ENCODE measurements at regions not wholly inside any gene's neighbourhood (a gene's known extent, or its start where the extent isn't known, plus 50 kb on each side); places are given as distances from the start of the nearest gene placed in this dataset.
"Not testable (repeated sequence)": the region's sequence is repeated elsewhere in the genome, so short reads cannot be mapped to it uniquely, and the experiment has no call there.

DNA sequence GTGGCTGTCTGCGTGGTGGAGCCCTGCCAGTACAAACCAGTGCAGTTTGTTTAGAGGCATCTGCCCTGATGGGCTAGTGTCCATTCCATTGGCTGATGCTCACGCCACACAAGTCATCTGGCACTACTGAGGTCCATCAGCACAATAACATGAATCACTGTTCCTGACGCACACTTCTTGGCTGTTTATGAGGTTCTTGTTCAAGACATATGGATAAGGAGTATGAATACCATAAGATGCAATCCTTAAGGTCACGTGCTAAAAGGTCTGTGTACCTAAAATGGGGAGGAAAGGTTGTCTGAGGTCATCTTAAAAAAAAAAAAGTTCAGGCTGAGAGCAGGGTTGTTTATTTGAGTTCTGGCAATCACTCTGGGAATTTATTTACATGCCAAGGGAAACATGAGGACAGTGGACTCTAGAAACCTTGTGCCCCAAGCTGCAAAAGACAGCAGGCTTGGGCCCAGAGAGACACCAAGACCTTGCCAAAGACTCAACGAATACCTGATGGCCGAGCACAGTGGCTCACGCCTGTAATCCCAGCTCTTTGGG, 54.1 kb upstream of the SHLD1 start:
- H3K4me1 ChIP-seq (ENCODE audit: control insufficient read depth, insufficient read depth, low read length, poor library complexity, severe bottlenecking): no peaks in the 10 kb centered on the region
- H3K9me3 ChIP-seq (ENCODE audit: control insufficient read depth in 2 of 2, low read length in 2 of 2): no peaks in the 10 kb centered on the region
- H3K27ac Mint-ChIP-seq: peak overlapping the region in 2 of 3 donors; percentile 20 to 22

DNA sequence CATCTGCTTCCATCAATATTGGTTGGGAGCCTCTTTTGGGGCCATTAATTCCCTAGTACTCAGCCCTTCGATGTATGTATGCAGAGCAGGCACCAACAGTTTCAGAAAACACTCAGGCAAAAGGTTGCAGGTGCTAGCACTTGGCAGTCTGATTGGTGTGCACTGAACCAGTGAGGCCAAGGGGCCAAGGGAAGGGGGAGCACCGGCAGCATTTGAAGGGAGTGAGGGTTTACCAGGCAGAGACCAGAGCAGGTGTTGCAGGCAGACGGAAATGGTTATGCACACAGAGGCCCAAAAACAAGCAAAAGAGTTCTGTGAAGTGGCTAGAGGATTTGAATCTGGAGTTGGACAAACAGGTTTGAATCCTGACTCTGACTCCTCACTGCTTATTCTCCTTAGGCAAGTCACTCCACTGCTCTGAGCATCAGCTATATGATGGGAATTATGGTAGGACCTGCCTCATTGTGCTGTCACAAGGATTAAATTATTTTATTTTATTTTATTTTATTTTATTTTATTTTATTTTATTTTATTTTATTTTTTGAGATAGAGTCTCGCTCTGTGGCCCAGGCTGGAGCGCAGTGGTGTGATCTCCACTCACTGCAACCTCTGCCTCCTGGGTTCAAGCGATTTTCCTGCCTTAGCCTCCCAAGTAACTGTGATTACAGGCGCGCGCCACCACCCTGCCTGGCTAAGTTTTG, 58.1 kb upstream of the SHLD1 start:
- Histone ChIP-seq H3K4me3 (ENCODE audit: low read depth, low read length) (no peak overlapping the region), H3K36me3 (ENCODE audit: control insufficient read depth, insufficient read depth, low read length) (no peaks in the 10 kb centered on the region), H3K27ac (ENCODE audit: insufficient read depth, low read length, poor library complexity, severe bottlenecking) (no peak overlapping the region), H3K27me3 (ENCODE audit: control insufficient read depth, insufficient read depth, low read length) (no peaks in the 10 kb centered on the region), H3K9me3 (ENCODE audit: control insufficient read depth in 2 of 2, low read length in 2 of 2) (no peaks in the 10 kb centered on the region), H3K4me1 (ENCODE audit: control insufficient read depth, insufficient read depth, low read length, poor library complexity, severe bottlenecking) (no peaks in the 10 kb centered on the region)
- no peaks in the 10 kb centered on the region for H3K27me3 Mint-ChIP-seq
- ATAC-seq (ENCODE audit: low read depth in 2 of 2) (peak in 1 of 2 donors; percentile 42), DNase-seq (peak in 1 of 3 donors; percentile 4)
- H3K4me3 Mint-ChIP-seq: no peak overlapping the region
- peak overlapping the region in 1 of 3 donors; percentile 22 for H3K27ac Mint-ChIP-seq
- no peaks in the 10 kb centered on the region for H3K36me3 Mint-ChIP-seq
- peaks cover 0 to 6% (median under 1%) of the 10 kb centered on the region in 4 donors for H3K4me1 Mint-ChIP-seq
- H3K9me3 Mint-ChIP-seq: peaks cover 0 to 3% (median 0%) of the 10 kb centered on the region in 7 donors

More for the DNA sequence above, 54.1 kb upstream of the SHLD1 start:
- Histone ChIP-seq H3K4me3 (ENCODE audit: low read depth, low read length) (no peak overlapping the region), H3K36me3 (ENCODE audit: control insufficient read depth, insufficient read depth, low read length) (no peaks in the 10 kb centered on the region), H3K27ac (ENCODE audit: insufficient read depth, low read length, poor library complexity, severe bottlenecking) (no peak overlapping the region), H3K27me3 (ENCODE audit: control insufficient read depth, insufficient read depth, low read length) (no peaks in the 10 kb centered on the region)
- ATAC-seq (ENCODE audit: low read depth in 2 of 2): no peak
- Mint-ChIP-seq H3K4me3 (no peak overlapping the region), H3K36me3 (no peaks in the 10 kb centered on the region), H3K4me1 (peaks cover 0 to 6% (median 0%) of the 10 kb centered on the region in 4 donors), H3K27me3 (no peaks in the 10 kb centered on the region), H3K9me3 (peaks cover 0 to 2% (median 0%) of the 10 kb centered on the region in 7 donors)
- no peak for DNase-seq

DNA sequence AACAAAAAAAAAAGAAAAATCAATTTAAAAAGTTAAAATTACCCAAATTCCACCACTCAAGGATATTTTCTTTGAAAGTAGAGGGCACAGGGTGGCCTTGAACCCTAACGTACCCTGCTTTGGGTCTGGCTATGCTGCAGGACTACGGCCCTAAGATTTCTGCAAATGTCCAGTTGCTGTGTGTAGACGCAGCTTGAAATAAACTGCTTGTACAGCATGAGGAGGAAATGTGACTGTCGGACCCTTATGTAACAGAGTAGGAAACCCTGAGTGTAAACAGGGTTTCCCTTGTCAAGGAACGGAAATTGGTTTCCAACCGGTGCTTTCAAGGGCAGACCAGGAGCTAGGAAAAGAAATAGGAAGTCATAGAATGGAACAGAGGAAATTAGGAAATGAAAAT, 60.7 kb upstream of the SHLD1 start:
- H3K36me3 Mint-ChIP-seq: no peaks in the 10 kb centered on the region
- no peaks in the 10 kb centered on the region for H3K9me3 ChIP-seq (ENCODE audit: control insufficient read depth in 2 of 2, low read length in 2 of 2)
- no peak overlapping the region for H3K27ac Mint-ChIP-seq
- H3K4me3 ChIP-seq (ENCODE audit: low read depth, low read length): no peak overlapping the region
- H3K4me3 Mint-ChIP-seq: no peak overlapping the region
- H3K4me1 ChIP-seq (ENCODE audit: control insufficient read depth, insufficient read depth, low read length, poor library complexity, severe bottlenecking): no peaks in the 10 kb centered on the region
- DNase-seq (no peak), ATAC-seq (ENCODE audit: low read depth in 2 of 2) (no peak)
- no peaks in the 10 kb centered on the region for H3K27me3 Mint-ChIP-seq
- H3K36me3 ChIP-seq (ENCODE audit: control insufficient read depth, insufficient read depth, low read length): no peaks in the 10 kb centered on the region
- peaks cover 0 to 4% (median 2%) of the 10 kb centered on the region in 4 donors for H3K4me1 Mint-ChIP-seq
- H3K9me3 Mint-ChIP-seq: peaks cover 0 to 1% (median 0%) of the 10 kb centered on the region in 7 donors
- no peaks in the 10 kb centered on the region for H3K27me3 ChIP-seq (ENCODE audit: control insufficient read depth, insufficient read depth, low read length)
- H3K27ac ChIP-seq (ENCODE audit: insufficient read depth, low read length, poor library complexity, severe bottlenecking): no peak overlapping the region

DNA sequence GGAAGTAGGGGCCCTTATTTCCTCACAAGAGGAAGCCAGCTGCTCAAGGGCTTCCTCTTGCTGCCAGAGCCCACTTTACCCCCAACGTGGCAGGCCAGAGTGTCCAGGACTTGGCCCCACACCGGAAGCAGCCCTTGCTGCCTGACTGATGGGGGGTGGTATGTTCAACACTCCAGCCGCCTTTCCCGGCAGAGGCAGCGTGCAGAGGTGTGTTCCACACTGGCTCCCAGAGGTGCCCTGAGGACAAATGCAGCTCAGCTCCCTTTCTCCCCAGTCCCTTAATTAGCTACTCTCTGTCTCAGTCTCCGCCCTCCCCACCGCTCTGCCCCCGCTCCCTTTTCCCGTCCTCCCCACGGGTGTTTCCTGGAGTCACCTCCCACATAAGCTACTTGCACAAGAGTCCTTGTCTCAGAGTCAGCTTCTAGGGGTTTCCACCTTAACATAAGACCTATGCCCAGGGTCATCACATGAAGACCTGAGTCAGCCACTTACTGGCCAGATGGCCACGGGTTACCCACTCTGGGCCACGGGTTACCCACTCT, 61.7 kb upstream of the SHLD1 start:
- H3K4me1 Mint-ChIP-seq: peaks cover 0 to 4% (median 2%) of the 10 kb centered on the region in 4 donors
- Histone ChIP-seq H3K27ac (ENCODE audit: insufficient read depth, low read length, poor library complexity, severe bottlenecking) (no peak overlapping the region), H3K4me3 (ENCODE audit: low read depth, low read length) (no peak overlapping the region), H3K36me3 (ENCODE audit: control insufficient read depth, insufficient read depth, low read length) (no peaks in the 10 kb centered on the region), H3K4me1 (ENCODE audit: control insufficient read depth, insufficient read depth, low read length, poor library complexity, severe bottlenecking) (no peaks in the 10 kb centered on the region), H3K27me3 (ENCODE audit: control insufficient read depth, insufficient read depth, low read length) (no peaks in the 10 kb centered on the region), H3K9me3 (ENCODE audit: control insufficient read depth in 2 of 2, low read length in 2 of 2) (no peaks in the 10 kb centered on the region)
- ATAC-seq (ENCODE audit: low read depth in 2 of 2) (no peak), DNase-seq (no peak)
- H3K36me3 Mint-ChIP-seq: no peaks in the 10 kb centered on the region
- H3K9me3 Mint-ChIP-seq: peaks cover 0 to 1% (median 0%) of the 10 kb centered on the region in 7 donors
- peak overlapping the region in 2 of 3 donors; percentile 39 to 67 for H3K27ac Mint-ChIP-seq
- no peak overlapping the region for H3K4me3 Mint-ChIP-seq
- no peaks in the 10 kb centered on the region for H3K27me3 Mint-ChIP-seq

DNA sequence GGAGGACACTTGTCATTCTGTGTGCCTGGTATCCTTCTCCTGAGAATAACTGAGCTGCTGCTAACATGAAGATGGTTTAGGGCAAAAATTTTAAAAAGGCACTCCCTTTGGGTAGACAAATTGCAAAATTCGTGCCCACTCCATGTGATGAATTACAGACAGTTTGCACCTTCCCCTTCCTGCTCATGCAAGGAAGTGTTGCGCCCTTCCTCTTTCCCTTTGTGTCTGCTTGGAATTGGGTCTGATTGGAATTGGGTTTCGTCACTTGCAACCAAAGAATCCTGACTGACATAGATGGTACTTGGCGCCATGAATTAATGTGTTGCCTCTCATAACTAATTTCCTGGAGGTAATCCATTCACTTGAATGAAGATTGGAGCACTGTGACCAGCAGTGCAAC, 62.3 kb upstream of the SHLD1 start:
- Histone ChIP-seq H3K4me1 (ENCODE audit: control insufficient read depth, insufficient read depth, low read length, poor library complexity, severe bottlenecking) (no peaks in the 10 kb centered on the region), H3K36me3 (ENCODE audit: control insufficient read depth, insufficient read depth, low read length) (no peaks in the 10 kb centered on the region), H3K9me3 (ENCODE audit: control insufficient read depth in 2 of 2, low read length in 2 of 2) (no peaks in the 10 kb centered on the region), H3K27ac (ENCODE audit: insufficient read depth, low read length, poor library complexity, severe bottlenecking) (no peak overlapping the region), H3K4me3 (ENCODE audit: low read depth, low read length) (no peak overlapping the region), H3K27me3 (ENCODE audit: control insufficient read depth, insufficient read depth, low read length) (no peaks in the 10 kb centered on the region)
- H3K4me1 Mint-ChIP-seq: peaks cover 0 to 4% (median 2%) of the 10 kb centered on the region in 4 donors
- ATAC-seq (ENCODE audit: low read depth in 2 of 2): no peak
- H3K36me3 Mint-ChIP-seq: no peaks in the 10 kb centered on the region
- peak overlapping the region in 1 of 3 donors; percentile 39 for H3K27ac Mint-ChIP-seq
- no peak for DNase-seq
- no peak overlapping the region for H3K4me3 Mint-ChIP-seq
- no peaks in the 10 kb centered on the region for H3K27me3 Mint-ChIP-seq
- peaks cover 0 to 1% (median 0%) of the 10 kb centered on the region in 7 donors for H3K9me3 Mint-ChIP-seq

DNA sequence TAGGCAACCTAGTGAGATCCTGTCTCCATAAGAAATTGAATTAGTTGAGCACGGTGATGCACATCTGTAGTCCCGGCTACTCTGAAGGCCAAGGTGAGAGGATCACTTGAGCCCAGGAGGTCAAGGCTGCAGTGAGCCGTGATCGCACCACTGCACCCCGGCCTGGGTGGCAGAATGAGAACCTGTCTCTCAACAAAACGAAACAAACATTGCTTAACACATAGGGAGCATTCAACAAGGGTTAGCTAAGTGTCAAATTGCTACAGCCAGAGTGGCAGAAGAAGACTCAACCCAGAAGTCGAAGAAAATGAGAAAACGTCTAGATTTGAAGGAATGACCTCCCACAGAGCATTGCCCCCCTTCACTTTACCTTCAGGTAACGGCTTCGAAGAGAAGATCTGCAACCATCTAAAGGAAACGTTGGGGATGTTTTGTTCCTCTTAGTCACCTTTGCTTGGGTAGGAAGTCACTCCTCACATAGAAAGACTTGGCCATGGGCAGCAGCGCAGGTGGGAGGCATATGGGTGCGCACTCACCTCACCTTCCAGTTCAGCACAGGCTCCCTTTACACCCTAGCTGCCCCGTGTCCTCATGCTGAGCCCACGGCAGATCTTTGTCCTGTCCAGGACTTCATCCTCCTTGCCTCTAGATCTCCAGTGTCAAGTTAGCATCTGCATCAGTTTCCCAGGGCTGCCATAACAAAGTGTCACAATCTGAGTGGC, 63.7 kb upstream of the SHLD1 start:
- Mint-ChIP-seq H3K36me3 (no peaks in the 10 kb centered on the region), H3K27me3 (no peaks in the 10 kb centered on the region), H3K27ac (peak overlapping the region in 1 of 3 donors; percentile 24), H3K9me3 (peaks cover 0 to 1% (median 0%) of the 10 kb centered on the region in 7 donors), H3K4me3 (no peak overlapping the region), H3K4me1 (peaks cover 0 to 3% (median under 1%) of the 10 kb centered on the region in 4 donors)
- Histone ChIP-seq H3K9me3 (ENCODE audit: control insufficient read depth in 2 of 2, low read length in 2 of 2) (no peaks in the 10 kb centered on the region), H3K27me3 (ENCODE audit: control insufficient read depth, insufficient read depth, low read length) (no peaks in the 10 kb centered on the region), H3K36me3 (ENCODE audit: control insufficient read depth, insufficient read depth, low read length) (no peaks in the 10 kb centered on the region), H3K27ac (ENCODE audit: insufficient read depth, low read length, poor library complexity, severe bottlenecking) (no peak overlapping the region), H3K4me1 (ENCODE audit: control insufficient read depth, insufficient read depth, low read length, poor library complexity, severe bottlenecking) (no peaks in the 10 kb centered on the region), H3K4me3 (ENCODE audit: low read depth, low read length) (no peak overlapping the region)
- no peak for DNase-seq
- ATAC-seq (ENCODE audit: low read depth in 2 of 2): no peak

DNA sequence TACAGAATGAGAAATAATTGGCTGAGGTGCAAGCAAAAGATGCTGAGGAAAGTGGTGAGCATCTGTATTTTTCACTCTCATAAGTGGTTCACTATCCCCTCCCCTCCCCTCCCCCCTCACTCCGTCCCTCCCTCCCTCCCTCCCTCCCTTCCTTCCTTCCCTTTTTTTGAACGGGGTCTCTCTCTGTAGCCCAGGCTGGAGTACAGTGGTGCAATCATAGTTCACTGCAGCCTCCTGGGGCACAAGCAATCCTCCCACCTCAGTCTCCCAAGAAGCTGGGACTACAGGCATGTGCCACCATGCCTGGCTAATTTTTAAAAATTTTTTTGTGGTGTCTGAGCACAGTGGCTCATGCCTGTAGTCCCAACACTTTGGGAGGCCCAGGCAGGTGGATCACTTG, 67.6 kb upstream of the SHLD1 start:
- not testable (repeated sequence) for H3K9me3 ChIP-seq (ENCODE audit: control insufficient read depth in 2 of 2, low read length in 2 of 2); H3K27me3 Mint-ChIP-seq; H3K9me3 Mint-ChIP-seq; H3K27ac ChIP-seq (ENCODE audit: insufficient read depth, low read length, poor library complexity, severe bottlenecking); H3K4me1 Mint-ChIP-seq; H3K36me3 ChIP-seq (ENCODE audit: control insufficient read depth, insufficient read depth, low read length); H3K4me3 Mint-ChIP-seq; DNase-seq; H3K27ac Mint-ChIP-seq; H3K4me1 ChIP-seq (ENCODE audit: control insufficient read depth, insufficient read depth, low read length, poor library complexity, severe bottlenecking); H3K4me3 ChIP-seq (ENCODE audit: low read depth, low read length); H3K27me3 ChIP-seq (ENCODE audit: control insufficient read depth, insufficient read depth, low read length); H3K36me3 Mint-ChIP-seq; ATAC-seq (ENCODE audit: low read depth in 2 of 2)

All from CD4-positive, CD25-positive, alpha-beta regulatory T cell (primary cell).